Spleen (tissue), 7 donors: ENCODE measurements at regions not wholly inside any gene's neighbourhood (a gene's known extent, or its start where the extent isn't known, plus 50 kb on each side); places are given as distances from the start of the nearest gene placed in this dataset.

Experiments
- POLR2A ChIP-seq, 3 donors: fragments of 450-650 bp; IDR thresholded peaks; one replicate each; pipeline ENCODE4 v1.5.1; 2017; ENCODE audit warnings: antibody characterized with exemption in 3 of 3, mild to moderate bottlenecking in 1 of 3
- POLR2AphosphoS5 ChIP-seq, 3 donors: sonication (generic); formaldehyde crosslinking; IDR thresholded peaks; one replicate each; pipeline ENCODE4 v1.5.1; 2017; ENCODE audit warnings: antibody characterized with exemption in 3 of 3
- TF ChIP-seq, protein P1 (sequence below), 11 experiments: fragments of 200-600 bp in 7 of 11; fragments of 450-650 bp in 4 of 11; sonication (generic) in 4 of 11; IDR thresholded peaks in 8 of 11; conservative IDR thresholded peaks in 3 of 11; 1 replicate in 7 of 11; 2 replicates in 4 of 11; pipeline versions ENCODE4 v1.4.0 to v1.8.0; 2016 to 2021; ENCODE audit warnings: antibody characterized with exemption in 11 of 11, inconsistent platforms in 4 of 11, mild to moderate bottlenecking in 1 of 11
- donor health status: DM: no; HTN: no; CAD: no; lungs with moderate emphysema.
- donor health status: DM: no; HTN: no; CAD: no.
- donor health status: DM: no; HTN: no; CAD: no.

DNA sequence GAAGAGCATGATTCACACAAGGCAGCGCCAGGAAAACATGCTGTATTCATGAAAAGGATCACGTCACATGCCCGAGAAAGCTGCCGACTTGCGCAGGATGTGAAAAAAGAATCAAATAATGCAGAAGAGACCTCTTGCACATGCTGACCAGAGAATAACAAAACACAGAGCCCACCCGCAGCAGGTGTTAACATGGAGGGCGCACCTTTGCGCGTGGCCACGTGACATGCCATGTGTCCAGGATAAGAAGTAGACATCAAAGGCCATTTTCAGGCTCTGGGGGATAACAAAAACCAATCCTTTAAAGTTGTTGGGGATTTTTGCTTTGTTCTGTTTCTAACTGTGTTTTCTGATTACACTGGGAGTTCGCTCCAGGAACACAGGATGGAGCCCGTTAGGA lies 1332.8 kb downstream of the ZPLD1 start:
- TF ChIP-seq POLR2A (IDR thresholded peaks at IDR 0.05) (no peak), POLR2AphosphoS5 (IDR thresholded peaks at IDR 0.05) (no peak)
- TF ChIP-seq, protein P1, sequence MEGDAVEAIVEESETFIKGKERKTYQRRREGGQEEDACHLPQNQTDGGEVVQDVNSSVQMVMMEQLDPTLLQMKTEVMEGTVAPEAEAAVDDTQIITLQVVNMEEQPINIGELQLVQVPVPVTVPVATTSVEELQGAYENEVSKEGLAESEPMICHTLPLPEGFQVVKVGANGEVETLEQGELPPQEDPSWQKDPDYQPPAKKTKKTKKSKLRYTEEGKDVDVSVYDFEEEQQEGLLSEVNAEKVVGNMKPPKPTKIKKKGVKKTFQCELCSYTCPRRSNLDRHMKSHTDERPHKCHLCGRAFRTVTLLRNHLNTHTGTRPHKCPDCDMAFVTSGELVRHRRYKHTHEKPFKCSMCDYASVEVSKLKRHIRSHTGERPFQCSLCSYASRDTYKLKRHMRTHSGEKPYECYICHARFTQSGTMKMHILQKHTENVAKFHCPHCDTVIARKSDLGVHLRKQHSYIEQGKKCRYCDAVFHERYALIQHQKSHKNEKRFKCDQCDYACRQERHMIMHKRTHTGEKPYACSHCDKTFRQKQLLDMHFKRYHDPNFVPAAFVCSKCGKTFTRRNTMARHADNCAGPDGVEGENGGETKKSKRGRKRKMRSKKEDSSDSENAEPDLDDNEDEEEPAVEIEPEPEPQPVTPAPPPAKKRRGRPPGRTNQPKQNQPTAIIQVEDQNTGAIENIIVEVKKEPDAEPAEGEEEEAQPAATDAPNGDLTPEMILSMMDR (IDR thresholded peaks at IDR 0.05 in 8 of 11, conservative IDR thresholded peaks at IDR 0.05 in 3 of 11): no peak
